ENCODE measurements at regions not wholly inside any gene's neighbourhood (a gene's known extent, or its start where the extent isn't known, plus 50 kb on each side); places are given as distances from the start of the nearest gene placed in this dataset.

- DNase-seq (ENCODE audit: low read depth in 3 of 3) = no peak
Measured at GRCh38 chr5:54854883-54855581, 130.4 kb downstream of the ESM1 start.

- no peak for DNase-seq (ENCODE audit: low read depth in 3 of 3)
Measured at GRCh38 chr5:54852007-54852406, 133.4 kb downstream of the ESM1 start.

GRCh38 chr5:54851449-54851848 lies 133.9 kb downstream of the ESM1 start:
- DNase-seq (ENCODE audit: low read depth in 3 of 3) = no peak

- no peak for DNase-seq (ENCODE audit: low read depth in 3 of 3)
Measured at GRCh38 chr5:54848581-54848980, 136.8 kb downstream of the ESM1 start.

GRCh38 chr5:54845567-54845941 lies 139.8 kb downstream of the ESM1 start:
- DNase-seq (ENCODE audit: low read depth in 3 of 3) = no peak

GRCh38 chr5:54844905-54845566 lies 140.4 kb downstream of the ESM1 start:
- no peak for DNase-seq (ENCODE audit: low read depth in 3 of 3)

GRCh38 chr5:54844266-54844665 lies 141.1 kb downstream of the ESM1 start:
- no peak for DNase-seq (ENCODE audit: low read depth in 3 of 3)

- DNase-seq (ENCODE audit: low read depth in 3 of 3) = no peak
Measured at GRCh38 chr5:54841481-54841880, 143.9 kb downstream of the ESM1 start.

GRCh38 chr5:54838843-54839242 lies 146.6 kb downstream of the ESM1 start:
- no peak for DNase-seq (ENCODE audit: low read depth in 3 of 3)

GRCh38 chr5:54837981-54838380 lies 147.4 kb downstream of the ESM1 start:
- no peak for DNase-seq (ENCODE audit: low read depth in 3 of 3)

GRCh38 chr5:54837093-54837492 lies 148.3 kb downstream of the ESM1 start:
- no peak for DNase-seq (ENCODE audit: low read depth in 3 of 3)

- DNase-seq (ENCODE audit: low read depth in 3 of 3) = no peak
Measured at GRCh38 chr5:54835647-54836046, 149.7 kb downstream of the ESM1 start.

GRCh38 chr5:54834121-54834842 lies 151.1 kb downstream of the ESM1 start:
- no peak for DNase-seq (ENCODE audit: low read depth in 3 of 3)

- DNase-seq (ENCODE audit: low read depth in 3 of 3) = no peak
Measured at GRCh38 chr5:54833590-54833989, 151.8 kb downstream of the ESM1 start.

GRCh38 chr5:54832858-54833257 lies 152.5 kb downstream of the ESM1 start:
- no peak for DNase-seq (ENCODE audit: low read depth in 3 of 3)

- no peak for DNase-seq (ENCODE audit: low read depth in 3 of 3)
Measured at GRCh38 chr5:54832045-54832444, 153.3 kb downstream of the ESM1 start.

- no peak for DNase-seq (ENCODE audit: low read depth in 3 of 3)
Measured at GRCh38 chr5:54831233-54831632, 154.2 kb downstream of the ESM1 start.

GRCh38 chr5:54829676-54830535 lies 155.5 kb downstream of the ESM1 start:
- DNase-seq (ENCODE audit: low read depth in 3 of 3) = no peak

GRCh38 chr5:54829102-54829501 lies 156.3 kb downstream of the ESM1 start:
- DNase-seq (ENCODE audit: low read depth in 3 of 3) = no peak

- no peak for DNase-seq (ENCODE audit: low read depth in 3 of 3)
Measured at GRCh38 chr5:54828151-54828550, 157.2 kb downstream of the ESM1 start.

GRCh38 chr5:54825005-54825404 lies 160.4 kb downstream of the ESM1 start:
- no peak for DNase-seq (ENCODE audit: low read depth in 3 of 3)

- no peak for DNase-seq (ENCODE audit: low read depth in 3 of 3)
Measured at GRCh38 chr5:54823006-54823405, 162.4 kb downstream of the ESM1 start.

Measured in stimulated activated CD4-positive, alpha-beta T cell treated with anti-CD3 and anti-CD28 coated beads, TNF-alpha, amount 100 ng/mL, for 24 hours (primary cell).